HUES48 (cell line): ENCODE measurements at regions not wholly inside any gene's neighbourhood (a gene's known extent, or its start where the extent isn't known, plus 50 kb on each side); places are given as distances from the start of the nearest gene placed in this dataset.

Experiments
- H3K27ac ChIP-seq: one replicate; pipeline ENCODE4 v1.7.0; 2013; ENCODE audit warnings: low read depth, low read length, inconsistent platforms
- H3K27me3 ChIP-seq: 2 replicates; pipeline ENCODE4 v1.6.1; 2013; ENCODE audit warnings: mild to moderate bottlenecking, low read length; ENCODE audit not compliant: control insufficient read depth, insufficient read depth
- H3K36me3 ChIP-seq: 2 replicates; pipeline ENCODE4 v1.6.1; 2013; ENCODE audit warnings: low read length; ENCODE audit not compliant: control insufficient read depth, insufficient read depth
- H3K4me1 ChIP-seq: 2 replicates; pipeline ENCODE4 v1.6.1; 2013; ENCODE audit warnings: mild to moderate bottlenecking, low read length; ENCODE audit not compliant: control insufficient read depth, insufficient read depth
- H3K4me3 ChIP-seq: 2 replicates; pipeline ENCODE4 v1.5.1; 2013; ENCODE audit warnings: mild to moderate bottlenecking, low read depth, low read length
- H3K9ac ChIP-seq: 2 replicates; pipeline ENCODE4 v1.6.1; 2013; ENCODE audit warnings: mild to moderate bottlenecking, low read depth, low read length, moderate library complexity
- H3K9me3 ChIP-seq: 2 replicates; pipeline ENCODE4 v1.6.1; 2013; ENCODE audit warnings: low read length; ENCODE audit not compliant: control insufficient read depth, insufficient read depth

DNA sequence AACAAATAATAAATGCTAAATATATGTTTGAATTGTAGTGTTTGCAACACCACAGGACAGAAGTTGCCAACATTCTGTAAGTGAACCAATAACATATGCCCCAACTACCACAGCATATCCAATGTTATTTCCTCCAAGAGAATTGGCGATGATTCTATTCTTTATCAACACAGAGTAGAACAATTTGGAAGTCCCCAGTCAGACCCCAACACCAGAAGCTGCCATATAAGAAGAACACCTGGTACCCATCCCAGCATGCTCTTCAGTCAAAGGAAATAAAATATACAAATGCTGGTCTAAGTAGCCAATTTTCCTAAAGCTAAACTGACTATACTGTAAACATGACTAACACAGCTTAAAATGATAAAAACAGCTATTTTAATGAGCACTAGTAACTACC lies 145.7 kb downstream of the KLF12 start:
- Histone ChIP-seq H3K27ac (no peak overlapping the region), H3K4me1 (peaks cover 13% of the 10 kb centered on the region), H3K27me3 (no peaks in the 10 kb centered on the region), H3K36me3 (no peaks in the 10 kb centered on the region), H3K4me3 (no peak overlapping the region), H3K9ac (no peak overlapping the region), H3K9me3 (no peaks in the 10 kb centered on the region)

DNA sequence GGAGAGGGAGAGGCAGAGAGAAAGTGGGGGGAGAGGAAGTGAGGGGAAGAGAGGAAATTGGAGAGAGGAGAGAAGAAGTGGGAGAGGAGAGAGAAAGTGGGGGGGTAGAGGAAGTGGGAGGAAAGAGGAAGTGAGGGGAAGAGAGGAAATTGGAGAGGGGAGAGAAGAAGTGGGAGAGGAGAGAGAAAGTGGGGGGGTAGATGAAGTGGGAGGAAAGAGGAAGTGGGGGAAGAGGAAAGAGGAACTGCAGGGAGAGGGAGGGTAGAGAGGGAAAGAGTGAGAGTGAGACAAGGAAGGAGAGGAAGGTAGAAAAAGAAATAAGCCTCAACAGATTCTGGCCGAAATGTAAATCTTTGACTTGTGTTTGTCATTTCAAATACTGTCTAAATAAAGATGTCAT lies 146.6 kb downstream of the KLF12 start:
- no peaks in the 10 kb centered on the region for H3K27me3 ChIP-seq
- H3K27ac ChIP-seq, result no peak overlapping the region
- no peak overlapping the region for H3K4me3 ChIP-seq
- H3K9ac ChIP-seq, result no peak overlapping the region
- H3K9me3 ChIP-seq, result no peaks in the 10 kb centered on the region
- H3K36me3 ChIP-seq, result no peaks in the 10 kb centered on the region
- H3K4me1 ChIP-seq, result peaks cover 12% of the 10 kb centered on the region

DNA sequence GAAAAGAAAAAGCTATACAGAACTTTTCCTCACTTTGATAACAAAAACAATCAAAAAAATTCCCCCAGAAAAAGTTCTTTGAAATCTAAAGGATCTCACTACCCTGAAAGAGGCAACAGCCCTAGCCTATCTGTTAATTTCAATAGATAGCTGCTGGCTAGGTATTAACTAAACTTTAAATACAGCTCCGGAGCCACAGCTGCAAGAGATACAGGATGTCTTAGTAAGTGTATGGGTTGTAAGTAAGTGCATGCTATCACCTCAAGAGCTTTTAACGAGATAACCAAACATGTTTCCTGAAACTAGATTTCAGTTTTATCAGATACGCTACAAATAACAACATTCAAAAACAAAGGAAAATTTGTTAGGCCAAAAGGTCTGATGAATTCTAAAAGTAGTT lies 148.4 kb downstream of the KLF12 start:
- Histone ChIP-seq H3K4me1 (peaks cover 17% of the 10 kb centered on the region), H3K27ac (no peak overlapping the region)

GRCh38 chr13:73984949-73985691 lies 149.1 kb downstream of the KLF12 start:
- H3K27ac ChIP-seq, result no peak overlapping the region
- no peaks in the 10 kb centered on the region for H3K36me3 ChIP-seq
- peaks cover 17% of the 10 kb centered on the region for H3K4me1 ChIP-seq
- no peak overlapping the region for H3K9ac ChIP-seq
- H3K9me3 ChIP-seq, result no peaks in the 10 kb centered on the region
- no peak overlapping the region for H3K4me3 ChIP-seq
- no peaks in the 10 kb centered on the region for H3K27me3 ChIP-seq

More for the DNA sequence above, 148.4 kb downstream of the KLF12 start:
- Histone ChIP-seq H3K36me3 (no peaks in the 10 kb centered on the region), H3K9me3 (no peaks in the 10 kb centered on the region), H3K4me3 (no peak overlapping the region), H3K9ac (no peak overlapping the region), H3K27me3 (no peaks in the 10 kb centered on the region)

- no peak overlapping the region for H3K9ac ChIP-seq
- peaks cover 17% of the 10 kb centered on the region for H3K4me1 ChIP-seq
- no peaks in the 10 kb centered on the region for H3K9me3 ChIP-seq
- H3K36me3 ChIP-seq, result no peaks in the 10 kb centered on the region
- no peak overlapping the region for H3K4me3 ChIP-seq
- no peak overlapping the region for H3K27ac ChIP-seq
- H3K27me3 ChIP-seq, result no peaks in the 10 kb centered on the region
Measured at GRCh38 chr13:73984201-73984600, 150.0 kb downstream of the KLF12 start.

GRCh38 chr13:73983109-73983508 lies 151.1 kb downstream of the KLF12 start:
- H3K4me1 ChIP-seq, result peaks cover 17% of the 10 kb centered on the region
- H3K4me3 ChIP-seq, result no peak overlapping the region
- H3K27ac ChIP-seq, result no peak overlapping the region
- no peaks in the 10 kb centered on the region for H3K9me3 ChIP-seq
- H3K27me3 ChIP-seq, result no peaks in the 10 kb centered on the region
- H3K36me3 ChIP-seq, result no peaks in the 10 kb centered on the region
- H3K9ac ChIP-seq, result no peak overlapping the region

DNA sequence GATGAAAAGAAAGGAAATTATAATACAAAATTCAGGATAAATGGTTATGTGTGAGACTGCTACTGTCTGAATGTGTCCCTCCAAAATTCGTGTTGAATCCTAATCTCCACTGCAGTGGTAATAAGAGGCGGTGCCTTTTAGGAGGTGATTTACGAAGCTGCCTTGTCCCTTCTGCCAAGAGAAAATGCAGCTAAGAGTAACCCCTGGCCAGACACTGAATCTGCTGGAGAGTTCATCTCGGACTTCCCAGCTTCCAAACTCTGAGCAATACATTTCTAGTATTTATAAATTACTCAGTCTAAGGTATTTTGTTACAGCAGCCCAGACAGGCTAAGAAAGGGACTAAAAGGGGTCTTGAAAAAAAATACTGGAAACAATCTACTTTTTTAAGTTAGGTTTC lies 152.6 kb downstream of the KLF12 start:
- H3K4me1 ChIP-seq, result peaks cover 17% of the 10 kb centered on the region
- no peak overlapping the region for H3K9ac ChIP-seq
- no peaks in the 10 kb centered on the region for H3K36me3 ChIP-seq
- H3K4me3 ChIP-seq, result no peak overlapping the region
- H3K27ac ChIP-seq, result no peak overlapping the region
- no peaks in the 10 kb centered on the region for H3K27me3 ChIP-seq
- H3K9me3 ChIP-seq, result no peaks in the 10 kb centered on the region

- peaks cover 35% of the 10 kb centered on the region for H3K4me1 ChIP-seq
- H3K36me3 ChIP-seq, result no peaks in the 10 kb centered on the region
- no peaks in the 10 kb centered on the region for H3K9me3 ChIP-seq
- H3K9ac ChIP-seq, result no peak overlapping the region
- no peak overlapping the region for H3K4me3 ChIP-seq
- H3K27ac ChIP-seq, result no peak overlapping the region
- H3K27me3 ChIP-seq, result no peaks in the 10 kb centered on the region
Measured at GRCh38 chr13:73975767-73976166, 158.4 kb downstream of the KLF12 start.

DNA sequence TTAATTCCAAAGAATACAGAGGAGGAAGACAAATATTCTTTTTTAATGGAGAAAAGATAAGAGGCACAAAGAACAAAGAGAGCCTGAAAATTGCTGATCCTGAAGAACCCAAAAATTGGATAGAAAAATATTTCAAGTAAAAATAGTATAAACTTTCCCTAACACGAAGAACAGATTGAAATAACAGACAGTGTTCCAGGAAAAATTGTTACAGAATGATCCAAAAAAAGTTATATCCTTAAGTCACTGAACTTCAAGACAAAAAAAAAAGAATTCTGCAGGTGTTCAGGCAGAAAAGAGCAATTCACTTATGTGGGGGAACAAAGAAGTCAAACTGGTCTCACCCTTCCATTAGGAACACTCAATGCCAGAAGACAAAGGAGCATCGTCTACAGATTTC lies 160.2 kb downstream of the KLF12 start:
- Histone ChIP-seq H3K4me1 (peaks cover 35% of the 10 kb centered on the region), H3K36me3 (no peaks in the 10 kb centered on the region), H3K9ac (no peak overlapping the region), H3K27ac (no peak overlapping the region), H3K9me3 (no peaks in the 10 kb centered on the region), H3K4me3 (no peak overlapping the region), H3K27me3 (no peaks in the 10 kb centered on the region)

GRCh38 chr13:73973156-73973555 lies 161.0 kb downstream of the KLF12 start:
- no peaks in the 10 kb centered on the region for H3K9me3 ChIP-seq
- H3K4me3 ChIP-seq, result no peak overlapping the region
- H3K36me3 ChIP-seq, result no peaks in the 10 kb centered on the region
- H3K4me1 ChIP-seq, result peaks cover 35% of the 10 kb centered on the region
- H3K27ac ChIP-seq, result no peak overlapping the region
- H3K9ac ChIP-seq, result no peak overlapping the region
- no peaks in the 10 kb centered on the region for H3K27me3 ChIP-seq

DNA sequence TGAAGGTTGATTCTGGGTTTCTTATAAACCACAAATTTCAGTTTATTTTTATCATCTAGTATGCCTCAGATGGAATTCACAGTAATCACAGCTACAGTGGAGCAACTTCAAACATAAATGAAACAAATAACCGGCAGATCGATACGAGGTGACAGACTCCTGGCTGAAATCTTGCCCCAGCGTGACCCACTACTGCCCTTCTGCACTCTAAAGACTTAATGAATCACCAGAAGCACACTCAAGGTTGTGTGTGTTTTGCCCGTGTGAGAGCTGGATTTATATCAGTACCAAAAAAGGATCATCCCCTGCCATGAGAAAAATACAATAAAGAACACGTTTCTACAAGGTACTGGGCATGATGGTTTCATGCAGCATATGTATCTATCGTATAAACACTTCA lies 161.7 kb downstream of the KLF12 start:
- Histone ChIP-seq H3K9me3 (no peaks in the 10 kb centered on the region), H3K36me3 (no peaks in the 10 kb centered on the region)

More for the DNA sequence above, 161.7 kb downstream of the KLF12 start:
- Histone ChIP-seq H3K4me3 (no peak overlapping the region), H3K9ac (no peak overlapping the region), H3K4me1 (peaks cover 38% of the 10 kb centered on the region), H3K27ac (no peak overlapping the region), H3K27me3 (no peaks in the 10 kb centered on the region)
